ENCODE measurements at regions not wholly inside any gene's neighbourhood (a gene's known extent, or its start where the extent isn't known, plus 50 kb on each side); places are given as distances from the start of the nearest gene placed in this dataset.
"Not testable (repeated sequence)": the region's sequence is repeated elsewhere in the genome, so short reads cannot be mapped to it uniquely, and the experiment has no call there.

DNA sequence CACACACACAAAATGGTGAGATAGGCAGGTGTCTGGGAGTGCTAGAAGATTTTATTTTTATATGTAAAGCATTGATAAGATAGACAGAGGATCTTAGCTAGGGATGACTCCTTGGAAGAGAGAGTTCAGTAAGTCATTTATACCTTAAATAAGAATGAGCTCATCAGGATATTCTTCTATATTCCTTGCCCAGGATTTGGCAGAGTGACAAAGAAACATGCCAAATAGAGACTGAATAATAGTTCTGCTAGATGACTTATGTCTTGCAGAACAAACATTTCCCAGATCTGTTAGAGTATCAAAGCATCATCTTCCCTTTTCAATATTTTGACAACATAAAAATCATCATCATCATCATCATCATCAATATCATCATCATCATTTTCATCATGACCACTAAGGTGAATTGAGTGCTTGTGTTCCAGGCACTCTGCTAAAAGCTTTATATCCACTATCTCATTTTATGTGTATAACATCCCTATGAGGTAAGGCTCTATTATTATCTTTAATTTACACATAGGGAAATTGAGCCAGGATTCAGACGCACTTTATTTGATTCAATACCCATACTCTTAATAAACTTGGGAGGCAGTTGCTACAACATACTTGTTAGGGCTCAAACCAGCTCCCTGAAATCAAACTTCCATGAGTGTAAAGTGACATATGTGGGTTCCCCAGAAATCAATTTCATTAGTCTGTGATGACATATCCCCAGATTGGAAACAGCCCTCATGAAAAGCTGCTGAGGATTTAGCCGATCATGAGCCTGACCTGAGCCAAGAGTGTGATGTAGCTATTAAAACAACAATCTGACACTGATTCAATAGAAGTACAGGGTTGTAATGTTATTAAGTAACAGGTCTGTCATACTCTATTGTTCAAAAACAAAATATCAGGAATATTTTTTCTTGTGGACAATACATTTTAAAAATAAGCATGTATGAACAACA lies 176.3 kb upstream of the SEMA6A start:
- H3K4me3 ChIP-seq (ENCODE audit: low read length), result no peak overlapping the region
- no peak for TF ChIP-seq ZNF274 (IDR thresholded peaks at IDR 0.05; ENCODE audit: low read depth, low read length)

DNA sequence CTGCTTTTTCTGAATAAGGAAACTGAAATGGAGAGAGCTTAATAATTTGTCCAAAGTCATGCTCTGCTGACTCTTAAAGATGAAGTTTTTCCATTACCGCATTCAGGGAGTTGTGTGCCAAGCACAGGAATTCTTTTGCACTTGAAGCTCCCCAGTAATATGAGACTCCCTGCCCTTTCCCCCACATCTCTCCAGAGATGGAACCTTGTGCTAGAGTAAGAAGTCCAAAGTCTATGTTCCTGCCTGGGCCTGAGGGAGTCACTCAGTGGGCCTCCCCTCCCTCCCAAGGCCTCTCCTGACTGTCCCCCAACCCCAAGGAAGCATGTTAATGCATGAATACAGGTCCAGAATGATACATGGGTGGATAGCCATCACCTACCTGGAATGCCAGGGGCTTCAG lies 173.3 kb upstream of the SEMA6A start:
- TF ChIP-seq ZNF274 (IDR thresholded peaks at IDR 0.05; ENCODE audit: low read depth, low read length), result no peak
- no peak overlapping the region for H3K4me3 ChIP-seq (ENCODE audit: low read length)

DNA sequence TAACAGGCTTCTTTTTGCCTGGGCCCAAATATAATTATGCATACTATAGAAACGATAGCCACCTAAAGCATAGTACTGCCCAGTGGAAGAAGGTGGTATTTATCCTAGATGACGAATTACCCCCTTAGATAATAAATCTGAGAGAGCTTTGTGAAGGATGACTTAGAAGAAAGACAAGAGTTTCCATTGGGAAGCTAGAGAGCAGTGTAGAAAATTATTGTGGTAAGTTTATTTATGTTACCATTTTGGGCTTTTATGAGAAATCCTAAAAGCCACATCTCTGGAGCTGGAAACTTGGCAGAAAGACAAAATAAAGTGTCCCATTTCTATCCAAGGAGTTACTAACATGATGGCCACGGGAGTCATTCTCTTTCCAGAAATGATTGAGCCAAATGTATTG lies 172.0 kb upstream of the SEMA6A start:
- no peak overlapping the region for H3K4me3 ChIP-seq (ENCODE audit: low read length)
- no peak for TF ChIP-seq ZNF274 (IDR thresholded peaks at IDR 0.05; ENCODE audit: low read depth, low read length)

DNA sequence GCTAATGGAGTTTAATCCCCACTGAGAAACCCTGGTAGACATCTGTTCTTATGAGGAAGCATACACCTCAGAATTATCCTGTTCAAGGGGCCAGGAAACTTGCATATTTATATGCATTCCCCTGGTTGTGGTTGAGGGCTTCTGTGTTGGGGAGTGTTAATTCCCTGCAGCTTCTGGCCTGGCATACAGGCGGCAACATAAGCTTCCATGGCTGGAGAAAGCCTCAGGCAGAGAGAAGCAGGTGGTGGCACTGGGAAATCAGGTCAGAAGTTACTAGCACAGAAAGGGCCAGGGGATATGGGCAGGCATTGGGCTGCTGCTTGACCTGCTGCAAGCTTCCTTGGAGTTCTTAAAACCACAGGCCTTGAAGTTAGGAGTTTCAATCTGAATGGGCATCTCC lies 166.1 kb upstream of the SEMA6A start:
- H3K4me3 ChIP-seq (ENCODE audit: low read length), result no peak overlapping the region
- TF ChIP-seq ZNF274 (IDR thresholded peaks at IDR 0.05; ENCODE audit: low read depth, low read length), result no peak

DNA sequence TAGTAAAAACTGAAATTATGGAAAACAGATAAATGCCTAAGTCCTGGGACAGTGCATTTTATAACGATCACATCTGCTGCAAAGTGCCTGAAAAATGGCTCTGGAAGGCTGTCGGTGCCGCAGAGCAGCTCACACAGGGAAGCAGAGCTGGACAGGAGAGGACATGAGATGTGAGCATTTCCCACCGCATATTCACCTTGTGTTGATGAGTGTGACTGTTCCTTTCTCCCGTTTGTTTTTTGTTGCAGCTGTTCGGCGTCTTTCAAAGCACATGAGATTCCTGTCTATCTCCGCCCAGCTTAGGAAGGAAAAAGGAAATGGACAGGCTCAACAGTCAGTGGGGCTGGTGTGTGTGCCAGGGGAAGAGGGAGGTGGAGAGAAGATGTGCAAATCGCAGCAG lies 164.9 kb upstream of the SEMA6A start:
- no peak overlapping the region for H3K4me3 ChIP-seq (ENCODE audit: low read length)
- TF ChIP-seq ZNF274 (IDR thresholded peaks at IDR 0.05; ENCODE audit: low read depth, low read length), result no peak

DNA sequence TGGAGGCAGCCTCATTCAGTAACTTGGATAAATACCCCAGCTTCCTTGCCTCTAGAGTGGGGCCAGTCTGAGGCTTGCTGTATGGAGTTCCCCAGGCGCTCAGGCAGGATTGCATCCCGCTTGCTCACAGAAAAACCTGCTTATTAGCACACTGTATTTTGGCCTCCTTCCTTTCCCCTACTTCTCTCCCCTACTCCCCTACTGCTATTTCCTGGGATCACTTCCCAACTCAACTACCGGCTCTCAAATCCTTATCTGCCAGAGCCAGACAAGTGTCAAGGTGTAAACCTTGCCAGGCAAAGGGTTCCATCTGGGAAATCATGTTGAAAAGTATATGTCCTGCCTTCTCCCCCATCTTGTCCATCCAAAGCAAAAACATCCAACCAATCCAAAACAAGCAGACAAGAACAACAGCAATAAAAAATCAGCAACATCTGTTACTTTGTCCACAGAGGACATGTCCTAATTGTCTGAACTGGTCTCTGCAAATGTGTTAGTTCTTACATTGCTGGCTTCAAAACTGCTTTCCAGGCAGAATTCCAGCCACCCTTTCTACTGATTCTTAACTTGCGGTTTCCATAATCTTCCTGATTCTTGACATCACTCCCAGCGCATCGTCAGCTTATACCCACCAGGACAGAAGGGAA lies 164.1 kb upstream of the SEMA6A start:
- no peak overlapping the region for H3K4me3 ChIP-seq (ENCODE audit: low read length)
- no peak for TF ChIP-seq ZNF274 (IDR thresholded peaks at IDR 0.05; ENCODE audit: low read depth, low read length)

DNA sequence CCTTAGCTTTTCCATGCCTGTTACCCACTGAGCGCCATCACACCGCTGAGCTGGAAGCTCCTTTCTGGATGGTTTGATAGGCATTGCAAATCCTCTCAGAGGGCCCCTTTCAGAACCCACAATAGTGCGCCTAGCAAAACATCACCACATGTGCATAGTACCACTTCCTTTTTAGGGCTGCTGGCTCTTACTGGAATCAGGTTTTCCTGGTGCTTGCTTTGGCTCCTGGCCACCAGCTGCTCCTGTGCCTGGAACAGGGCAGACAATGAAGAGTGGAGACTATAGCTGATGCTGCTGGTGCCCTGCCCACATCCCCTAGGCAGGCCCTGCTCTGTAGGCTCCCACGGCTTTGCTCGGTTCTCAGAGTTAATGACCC lies 163.6 kb upstream of the SEMA6A start:
- H3K4me3 ChIP-seq (ENCODE audit: low read length), result no peak overlapping the region
- no peak for TF ChIP-seq ZNF274 (IDR thresholded peaks at IDR 0.05; ENCODE audit: low read depth, low read length)

DNA sequence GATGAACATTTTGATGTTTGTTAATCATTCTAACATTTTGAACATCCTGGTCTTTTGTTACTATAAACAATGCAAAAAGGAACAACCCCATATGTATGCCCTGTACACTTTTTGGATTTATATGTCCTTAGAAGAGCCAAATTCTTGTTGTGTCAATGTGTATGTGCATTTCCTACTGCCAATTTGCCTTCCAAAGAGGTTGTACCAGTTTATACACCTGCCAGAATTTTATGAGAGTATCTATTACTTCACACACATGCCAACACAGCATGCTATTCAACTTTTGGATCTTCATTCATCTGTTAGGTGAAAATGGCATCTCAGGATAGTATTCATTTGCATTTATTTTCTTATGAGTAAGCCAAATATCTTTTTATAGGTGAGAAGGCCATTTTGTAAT lies 162.0 kb upstream of the SEMA6A start:
- no peak for TF ChIP-seq ZNF274 (IDR thresholded peaks at IDR 0.05; ENCODE audit: low read depth, low read length)
- no peak overlapping the region for H3K4me3 ChIP-seq (ENCODE audit: low read length)

DNA sequence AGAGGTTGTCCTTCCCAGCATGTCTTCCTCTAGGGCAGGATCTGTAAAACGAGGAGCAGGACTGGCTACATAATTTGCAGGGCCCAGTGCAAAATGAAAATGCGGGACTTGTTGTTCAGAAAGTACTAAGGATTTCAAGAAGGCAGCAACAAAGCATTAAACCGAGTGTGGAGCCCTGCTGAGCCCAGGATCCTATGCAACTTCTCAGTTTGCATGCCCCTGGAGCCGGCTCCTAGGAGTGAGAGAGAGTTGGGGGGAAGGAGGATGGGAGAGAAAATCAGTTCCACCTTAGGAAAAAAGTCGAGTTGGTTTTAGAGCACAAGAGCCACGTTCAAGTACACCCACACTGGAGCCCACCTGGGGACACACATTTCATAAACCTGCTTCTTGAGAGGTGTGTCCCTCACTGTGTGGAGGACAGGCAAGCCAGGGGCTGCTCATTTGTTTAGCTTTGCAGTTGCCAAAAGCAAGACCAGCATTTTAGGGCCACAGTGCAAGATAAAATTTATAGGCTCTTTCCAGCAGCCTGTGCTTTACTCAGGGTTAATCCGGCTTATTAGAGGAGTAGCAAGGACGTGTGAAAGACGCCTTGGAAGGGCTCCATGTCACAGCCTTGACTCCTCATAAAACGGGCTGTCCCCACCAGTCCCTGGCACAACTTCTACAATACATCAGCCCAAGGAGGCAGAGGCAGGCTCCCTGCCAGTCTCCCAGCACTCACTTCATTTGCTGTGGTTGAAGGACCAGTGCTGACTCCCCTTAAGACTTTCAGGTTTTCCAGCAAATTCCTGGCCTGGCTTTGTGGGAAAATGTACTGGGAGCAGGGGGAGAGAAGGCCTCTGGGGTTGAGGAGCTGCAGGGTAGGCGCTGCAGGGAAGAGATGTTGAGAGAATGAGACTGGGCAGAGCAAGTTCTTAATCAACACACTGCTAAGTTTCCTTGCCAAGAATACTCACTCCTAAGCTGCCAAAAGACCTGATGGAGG lies 159.7 kb upstream of the SEMA6A start:
- no peak overlapping the region for H3K4me3 ChIP-seq (ENCODE audit: low read length)
- no peak for TF ChIP-seq ZNF274 (IDR thresholded peaks at IDR 0.05; ENCODE audit: low read depth, low read length)

DNA sequence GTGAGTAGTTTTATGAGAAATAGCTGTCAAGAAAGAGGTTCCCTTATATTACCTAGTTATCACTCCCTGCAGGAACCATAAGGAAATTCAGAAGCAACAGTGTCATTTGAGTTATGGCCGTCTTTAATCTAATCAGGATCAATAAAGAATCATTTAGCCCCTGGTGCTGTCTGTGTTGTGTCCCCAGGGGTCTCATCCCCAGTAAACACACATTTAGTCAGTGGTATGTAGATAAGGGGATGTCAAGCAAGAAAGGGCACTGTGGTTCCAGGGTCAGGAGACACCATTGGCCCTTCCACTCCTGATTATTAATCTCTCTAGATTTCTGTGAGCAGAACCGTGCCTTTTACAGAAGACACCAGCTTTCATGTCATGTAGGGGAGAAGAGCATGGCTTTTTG lies 158.0 kb upstream of the SEMA6A start:
- H3K4me3 ChIP-seq (ENCODE audit: low read length), result no peak overlapping the region
- no peak for TF ChIP-seq ZNF274 (IDR thresholded peaks at IDR 0.05; ENCODE audit: low read depth, low read length)

DNA sequence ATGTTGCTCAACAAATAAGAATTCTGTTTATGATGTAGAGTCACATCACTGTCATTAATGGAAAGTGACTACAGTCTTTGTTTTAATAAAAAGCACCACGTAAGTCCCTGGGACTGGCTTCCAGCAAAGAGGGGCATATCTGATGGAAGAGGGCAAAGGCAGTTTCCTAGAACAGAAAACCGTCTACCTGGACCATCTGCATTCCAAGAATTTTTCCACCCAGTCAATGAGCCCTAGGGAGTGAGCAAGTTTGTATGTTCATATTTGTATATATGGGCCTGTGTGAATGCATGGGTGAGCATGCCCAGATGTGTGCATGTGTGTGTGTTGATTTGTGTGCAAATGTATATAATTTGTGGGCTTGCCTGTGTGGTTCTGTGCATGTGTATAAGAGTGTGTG lies 156.8 kb upstream of the SEMA6A start:
- H3K4me3 ChIP-seq (ENCODE audit: low read length), result no peak overlapping the region
- TF ChIP-seq ZNF274 (IDR thresholded peaks at IDR 0.05; ENCODE audit: low read depth, low read length), result no peak

DNA sequence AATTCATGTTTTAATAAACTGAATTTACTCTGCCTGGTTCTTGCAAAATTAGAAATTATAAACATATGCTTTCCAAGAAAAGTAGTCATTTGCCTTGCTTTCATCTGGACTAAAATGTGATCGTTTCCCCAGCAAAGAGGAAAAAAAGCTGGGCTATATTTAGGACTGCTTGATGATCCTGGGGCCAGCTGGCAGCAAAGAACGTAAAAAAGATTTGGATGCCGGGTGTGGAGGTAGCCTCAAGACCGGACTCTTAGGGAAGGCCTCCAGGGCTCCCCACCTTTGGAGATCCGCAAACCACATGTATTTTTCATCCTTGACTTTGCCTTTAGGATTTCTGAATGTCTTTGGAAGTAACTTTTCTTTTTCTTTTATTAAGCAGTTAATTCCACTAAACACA lies 156.1 kb upstream of the SEMA6A start:
- no peak for TF ChIP-seq ZNF274 (IDR thresholded peaks at IDR 0.05; ENCODE audit: low read depth, low read length)
- no peak overlapping the region for H3K4me3 ChIP-seq (ENCODE audit: low read length)

DNA sequence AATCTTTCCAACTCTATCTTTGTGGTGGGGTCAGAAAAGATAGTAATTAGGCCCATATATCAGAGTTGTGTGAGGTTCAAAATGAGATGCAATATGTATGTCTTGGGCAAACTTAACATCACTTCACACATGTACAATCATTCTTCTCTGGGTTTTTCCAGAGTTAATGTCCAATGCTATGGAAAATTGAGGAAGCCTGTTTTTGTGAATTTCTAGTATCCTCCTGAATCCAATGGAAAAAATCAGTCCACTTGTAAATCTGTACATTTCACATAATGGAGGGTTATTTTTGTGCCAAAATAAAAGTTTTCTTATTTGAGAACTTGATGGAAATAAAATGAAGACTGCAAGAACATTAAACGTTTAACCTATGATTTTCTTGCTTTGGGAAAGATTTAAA lies 155.6 kb upstream of the SEMA6A start:
- no peak for TF ChIP-seq ZNF274 (IDR thresholded peaks at IDR 0.05; ENCODE audit: low read depth, low read length)
- no peak overlapping the region for H3K4me3 ChIP-seq (ENCODE audit: low read length)

DNA sequence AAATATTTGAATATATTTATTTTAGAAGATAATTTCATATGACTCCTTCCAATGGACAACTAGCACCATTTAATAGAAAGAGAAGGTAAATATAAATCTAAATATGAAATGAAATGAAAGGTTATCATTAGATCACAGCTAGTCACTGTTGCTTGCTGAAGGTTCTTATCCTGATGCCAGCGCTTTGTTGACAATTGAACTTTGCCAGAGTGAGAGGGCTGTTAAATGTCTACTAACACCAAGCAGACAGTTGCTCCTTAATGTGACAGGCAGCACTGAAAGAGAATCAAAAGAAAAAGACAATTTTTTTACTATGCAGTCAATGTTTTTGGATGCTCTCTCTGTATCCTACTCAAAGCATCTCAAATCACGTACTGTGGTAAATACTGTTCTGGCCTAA lies 152.6 kb upstream of the SEMA6A start:
- no peak for TF ChIP-seq ZNF274 (IDR thresholded peaks at IDR 0.05; ENCODE audit: low read depth, low read length)
- H3K4me3 ChIP-seq (ENCODE audit: low read length), result no peak overlapping the region

DNA sequence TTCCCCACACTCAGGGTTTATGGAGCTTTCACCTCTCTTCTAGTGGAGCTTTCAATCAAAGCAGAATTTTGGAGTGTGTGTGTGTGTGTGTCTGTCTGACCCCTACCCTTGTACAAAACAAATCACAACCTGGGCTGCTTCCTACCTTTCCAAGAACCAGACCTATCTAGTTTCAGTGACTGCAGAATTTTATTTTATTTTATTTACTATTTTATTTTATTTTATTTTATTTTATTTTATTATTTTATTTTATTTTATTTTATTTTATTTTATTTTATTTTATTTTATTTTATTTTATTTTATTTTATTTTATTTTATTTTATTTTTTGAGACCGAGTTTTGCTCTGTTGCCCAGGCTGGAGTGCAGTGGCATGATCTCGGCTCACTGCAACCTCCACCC lies 151.6 kb upstream of the SEMA6A start:
- not testable (repeated sequence) for H3K4me3 ChIP-seq (ENCODE audit: low read length)

All from GM08714 (cell line).